Femur (tissue), 1 donor: ENCODE measurements at regions not wholly inside any gene's neighbourhood (a gene's known extent, or its start where the extent isn't known, plus 50 kb on each side); places are given as distances from the start of the nearest gene placed in this dataset.

Source experiments
- DNase-seq: peaks from one replicate; pipeline ENCODE4 v3.0.0-alpha.2; 2017

- DNase-seq = no peak
These were observed 52.7 kb upstream of the NEURL1B start for GRCh38 chr5:172588380-172588779.

GRCh38 chr5:172587061-172587405 lies 54.0 kb upstream of the NEURL1B start:
- DNase-seq = no peak

- no peak for DNase-seq
These were observed 54.7 kb upstream of the NEURL1B start for GRCh38 chr5:172586125-172587060.

GRCh38 chr5:172585114-172585513 lies 55.9 kb upstream of the NEURL1B start:
- DNase-seq = no peak

GRCh38 chr5:172584638-172585037 lies 56.4 kb upstream of the NEURL1B start:
- DNase-seq = no peak

GRCh38 chr5:172583931-172584511 lies 57.0 kb upstream of the NEURL1B start:
- peak; percentile 65 for DNase-seq

- DNase-seq = no peak
These were observed 58.1 kb upstream of the NEURL1B start for GRCh38 chr5:172582940-172583339.

GRCh38 chr5:172581315-172581714 lies 59.7 kb upstream of the NEURL1B start:
- DNase-seq = no peak

- no peak for DNase-seq
These were observed 61.6 kb upstream of the NEURL1B start for GRCh38 chr5:172579403-172579990.

GRCh38 chr5:172577267-172577909 lies 63.7 kb upstream of the NEURL1B start:
- no peak for DNase-seq

- no peak for DNase-seq
These were observed 65.1 kb upstream of the NEURL1B start for GRCh38 chr5:172575816-172576545.

GRCh38 chr5:172575416-172575815 lies 65.6 kb upstream of the NEURL1B start:
- DNase-seq = no peak

- peak; percentile 76 for DNase-seq
These were observed 66.2 kb upstream of the NEURL1B start for GRCh38 chr5:172574871-172575223.

GRCh38 chr5:172573986-172574870 lies 66.8 kb upstream of the NEURL1B start:
- no peak for DNase-seq

- no peak for DNase-seq
These were observed 67.8 kb upstream of the NEURL1B start for GRCh38 chr5:172573120-172573882.

GRCh38 chr5:172572440-172572839 lies 68.6 kb upstream of the NEURL1B start:
- no peak for DNase-seq

GRCh38 chr5:172571892-172572291 lies 69.2 kb upstream of the NEURL1B start:
- no peak for DNase-seq

GRCh38 chr5:172571413-172571812 lies 69.7 kb upstream of the NEURL1B start:
- DNase-seq = no peak

GRCh38 chr5:172570594-172571334 lies 70.3 kb upstream of the NEURL1B start:
- no peak for DNase-seq

- DNase-seq = no peak
These were observed 71.1 kb upstream of the NEURL1B start for GRCh38 chr5:172569861-172570558.
